SK-N-SH treated with all-trans-retinoic acid at 6 μM for 48 hours (cell line): ENCODE measurements at regions not wholly inside any gene's neighbourhood (a gene's known extent, or its start where the extent isn't known, plus 50 kb on each side); places are given as distances from the start of the nearest gene placed in this dataset.

ENCODE experiments used
- ARNTL ChIP-seq: fragments of 450-650 bp; formaldehyde crosslinking; IDR thresholded peaks from 2 replicates; pipeline ENCODE4 v1.5.0; 2020; ENCODE audit warnings: low read depth, mild to moderate bottlenecking, moderate library complexity, borderline replicate concordance
- PPARA ChIP-seq: fragments of 250-450 bp; sonication (Bioruptor Pico); IDR thresholded peaks from 2 replicates; pipeline ENCODE4 v1.5.0; 2020; ENCODE audit warnings: mild to moderate bottlenecking, borderline replicate concordance
- ZNF565 ChIP-seq: fragments of 450-650 bp; formaldehyde crosslinking; conservative IDR thresholded peaks from 2 replicates; pipeline ENCODE4 v1.5.0; 2020; ENCODE audit warnings: low read depth, mild to moderate bottlenecking, moderate library complexity

DNA sequence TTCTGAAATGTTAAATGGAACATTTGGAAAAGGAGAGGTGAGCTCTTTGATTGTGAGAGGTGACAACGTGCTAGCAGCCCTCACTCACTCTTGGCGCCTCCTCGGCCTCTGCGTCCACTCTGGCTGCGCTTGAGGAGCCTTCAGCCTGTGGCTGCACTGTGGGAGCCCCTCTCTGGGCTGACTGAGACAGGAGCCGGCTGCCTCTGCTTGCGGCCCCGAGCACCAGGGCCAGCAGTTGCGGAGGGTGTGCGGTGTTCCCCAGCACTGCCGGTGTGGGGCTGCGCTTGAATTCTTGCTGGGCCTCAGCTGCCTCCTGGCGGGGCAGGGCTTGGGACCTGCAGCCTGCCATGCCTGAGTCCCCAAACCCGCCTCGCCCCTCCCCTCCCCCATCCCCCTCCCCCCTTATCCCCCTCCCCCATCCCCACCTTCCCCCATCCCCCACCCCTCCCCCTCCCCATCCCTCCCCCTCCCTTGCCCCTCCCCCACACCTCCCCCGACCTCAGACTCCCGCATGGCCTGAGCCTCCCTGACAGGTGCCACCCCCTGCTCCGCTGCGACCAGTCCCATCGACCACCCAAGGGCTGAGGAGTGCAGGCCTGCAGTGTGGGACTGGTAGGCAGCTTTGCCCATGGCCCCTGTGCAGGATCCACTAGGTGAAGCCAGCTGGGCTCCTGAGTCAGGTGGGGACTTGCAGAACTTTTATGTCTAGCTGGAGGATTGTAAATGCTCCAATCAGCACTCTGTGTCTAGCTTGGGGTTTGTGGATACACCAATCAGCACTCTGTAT is 411.0 kb downstream of the OLFM4 start:
- TF ChIP-seq ARNTL: no peak
- TF ChIP-seq ZNF565 (CRISPR knock-in tag): no peak
- no peak for TF ChIP-seq PPARA (CRISPR knock-in tag)
